ENCODE measurements at regions not wholly inside any gene's neighbourhood (a gene's known extent, or its start where the extent isn't known, plus 50 kb on each side); places are given as distances from the start of the nearest gene placed in this dataset.
"Not testable (repeated sequence)": the region's sequence is repeated elsewhere in the genome, so short reads cannot be mapped to it uniquely, and the experiment has no call there.

- H3K4me3 Mint-ChIP-seq; H3K27me3 ChIP-seq (ENCODE audit: control insufficient read depth in 2 of 2, insufficient read depth in 2 of 2, low read length in 2 of 2); DNase-seq; H3K27ac Mint-ChIP-seq; H3K4me3 ChIP-seq (ENCODE audit: low read length); H3K9me3 ChIP-seq (ENCODE audit: control insufficient read depth in 2 of 3, low read length in 3 of 3); ATAC-seq; H3K27ac ChIP-seq (ENCODE audit: low read depth, low read length); H3K4me1 ChIP-seq (ENCODE audit: control insufficient read depth in 2 of 2, insufficient read depth in 2 of 2, low read length in 2 of 2); CTCF ChIA-PET; POLR2A ChIA-PET; H3K36me3 ChIP-seq (ENCODE audit: control insufficient read depth in 2 of 3, insufficient read depth in 3 of 3, low read length in 3 of 3); H3K9me3 Mint-ChIP-seq; H3K4me1 Mint-ChIP-seq; intact Hi-C loops (cut with micrococcal nuclease); H3K36me3 Mint-ChIP-seq: not testable (repeated sequence)
- peaks cover 19 to 38% (median 30%) of the 10 kb centered on the region in 5 donors for H3K27me3 Mint-ChIP-seq
Measured at GRCh38 chr2:131602444-131602843, 74.8 kb downstream of the CCDC74A start.

- H3K36me3 ChIP-seq (ENCODE audit: control insufficient read depth in 2 of 3, insufficient read depth in 3 of 3, low read length in 3 of 3); CTCF ChIA-PET; H3K27ac Mint-ChIP-seq; H3K27me3 ChIP-seq (ENCODE audit: control insufficient read depth in 2 of 2, insufficient read depth in 2 of 2, low read length in 2 of 2); H3K4me1 Mint-ChIP-seq; H3K9me3 Mint-ChIP-seq; H3K9me3 ChIP-seq (ENCODE audit: control insufficient read depth in 2 of 3, low read length in 3 of 3); H3K4me1 ChIP-seq (ENCODE audit: control insufficient read depth in 2 of 2, insufficient read depth in 2 of 2, low read length in 2 of 2); intact Hi-C loops (cut with micrococcal nuclease); POLR2A ChIA-PET; H3K4me3 ChIP-seq (ENCODE audit: low read length); H3K36me3 Mint-ChIP-seq; DNase-seq; ATAC-seq; H3K27ac ChIP-seq (ENCODE audit: low read depth, low read length); H3K4me3 Mint-ChIP-seq: not testable (repeated sequence)
- H3K27me3 Mint-ChIP-seq: peaks cover 24 to 43% (median 36%) of the 10 kb centered on the region in 5 donors
Measured at GRCh38 chr2:131604652-131605051, 77.0 kb downstream of the CCDC74A start.

- ATAC-seq; H3K4me1 ChIP-seq (ENCODE audit: control insufficient read depth in 2 of 2, insufficient read depth in 2 of 2, low read length in 2 of 2); H3K27ac ChIP-seq (ENCODE audit: low read depth, low read length); POLR2A ChIA-PET; H3K27me3 ChIP-seq (ENCODE audit: control insufficient read depth in 2 of 2, insufficient read depth in 2 of 2, low read length in 2 of 2); H3K9me3 ChIP-seq (ENCODE audit: control insufficient read depth in 2 of 3, low read length in 3 of 3); H3K9me3 Mint-ChIP-seq; CTCF ChIA-PET; H3K4me3 Mint-ChIP-seq; DNase-seq; H3K27ac Mint-ChIP-seq; H3K4me1 Mint-ChIP-seq; H3K36me3 ChIP-seq (ENCODE audit: control insufficient read depth in 2 of 3, insufficient read depth in 3 of 3, low read length in 3 of 3); H3K4me3 ChIP-seq (ENCODE audit: low read length); H3K36me3 Mint-ChIP-seq; intact Hi-C loops (cut with micrococcal nuclease): not testable (repeated sequence)
- H3K27me3 Mint-ChIP-seq: peaks cover 27 to 42% (median 34%) of the 10 kb centered on the region in 5 donors
Measured at GRCh38 chr2:131606366-131606765, 78.7 kb downstream of the CCDC74A start.

- H3K4me3 Mint-ChIP-seq; H3K4me3 ChIP-seq (ENCODE audit: low read length); H3K4me1 Mint-ChIP-seq; intact Hi-C loops (cut with micrococcal nuclease); CTCF ChIA-PET; H3K36me3 Mint-ChIP-seq; H3K9me3 Mint-ChIP-seq; H3K27ac Mint-ChIP-seq; POLR2A ChIA-PET; H3K9me3 ChIP-seq (ENCODE audit: control insufficient read depth in 2 of 3, low read length in 3 of 3); H3K36me3 ChIP-seq (ENCODE audit: control insufficient read depth in 2 of 3, insufficient read depth in 3 of 3, low read length in 3 of 3); H3K27ac ChIP-seq (ENCODE audit: low read depth, low read length); H3K27me3 ChIP-seq (ENCODE audit: control insufficient read depth in 2 of 2, insufficient read depth in 2 of 2, low read length in 2 of 2); ATAC-seq; H3K4me1 ChIP-seq (ENCODE audit: control insufficient read depth in 2 of 2, insufficient read depth in 2 of 2, low read length in 2 of 2); DNase-seq: not testable (repeated sequence)
- H3K27me3 Mint-ChIP-seq: peaks cover 31 to 41% (median 36%) of the 10 kb centered on the region in 5 donors
Measured at GRCh38 chr2:131607056-131607455, 79.4 kb downstream of the CCDC74A start.

- H3K9me3 Mint-ChIP-seq; H3K4me1 ChIP-seq (ENCODE audit: control insufficient read depth in 2 of 2, insufficient read depth in 2 of 2, low read length in 2 of 2); H3K9me3 ChIP-seq (ENCODE audit: control insufficient read depth in 2 of 3, low read length in 3 of 3); H3K36me3 ChIP-seq (ENCODE audit: control insufficient read depth in 2 of 3, insufficient read depth in 3 of 3, low read length in 3 of 3); H3K4me1 Mint-ChIP-seq; CTCF ChIA-PET; H3K27ac Mint-ChIP-seq; H3K36me3 Mint-ChIP-seq; ATAC-seq; H3K27ac ChIP-seq (ENCODE audit: low read depth, low read length); H3K27me3 ChIP-seq (ENCODE audit: control insufficient read depth in 2 of 2, insufficient read depth in 2 of 2, low read length in 2 of 2); DNase-seq; H3K4me3 Mint-ChIP-seq; H3K4me3 ChIP-seq (ENCODE audit: low read length); POLR2A ChIA-PET; intact Hi-C loops (cut with micrococcal nuclease): not testable (repeated sequence)
- H3K27me3 Mint-ChIP-seq: peaks cover 8 to 35% (median 26%) of the 10 kb centered on the region in 5 donors
Measured at GRCh38 chr2:131614539-131614938, 86.9 kb downstream of the CCDC74A start.

- H3K36me3 Mint-ChIP-seq; ATAC-seq; H3K4me1 ChIP-seq (ENCODE audit: control insufficient read depth in 2 of 2, insufficient read depth in 2 of 2, low read length in 2 of 2); DNase-seq; H3K9me3 Mint-ChIP-seq; CTCF ChIA-PET; H3K4me1 Mint-ChIP-seq; H3K27ac Mint-ChIP-seq; intact Hi-C loops (cut with micrococcal nuclease); H3K4me3 Mint-ChIP-seq; H3K27me3 ChIP-seq (ENCODE audit: control insufficient read depth in 2 of 2, insufficient read depth in 2 of 2, low read length in 2 of 2); H3K27ac ChIP-seq (ENCODE audit: low read depth, low read length); POLR2A ChIA-PET; H3K4me3 ChIP-seq (ENCODE audit: low read length); H3K36me3 ChIP-seq (ENCODE audit: control insufficient read depth in 2 of 3, insufficient read depth in 3 of 3, low read length in 3 of 3); H3K9me3 ChIP-seq (ENCODE audit: control insufficient read depth in 2 of 3, low read length in 3 of 3): not testable (repeated sequence)
- H3K27me3 Mint-ChIP-seq: peaks cover 6 to 32% (median 21%) of the 10 kb centered on the region in 5 donors
Measured at GRCh38 chr2:131618320-131618719, 90.6 kb downstream of the CCDC74A start.

GRCh38 chr2:131622874-131623273 is 95.2 kb downstream of the CCDC74A start:
- DNase-seq; H3K36me3 Mint-ChIP-seq; ATAC-seq; H3K4me1 Mint-ChIP-seq; H3K4me3 ChIP-seq (ENCODE audit: low read length); H3K9me3 ChIP-seq (ENCODE audit: control insufficient read depth in 2 of 3, low read length in 3 of 3); POLR2A ChIA-PET; H3K27ac Mint-ChIP-seq; H3K4me1 ChIP-seq (ENCODE audit: control insufficient read depth in 2 of 2, insufficient read depth in 2 of 2, low read length in 2 of 2); H3K4me3 Mint-ChIP-seq; H3K36me3 ChIP-seq (ENCODE audit: control insufficient read depth in 2 of 3, insufficient read depth in 3 of 3, low read length in 3 of 3); H3K27ac ChIP-seq (ENCODE audit: low read depth, low read length); H3K27me3 ChIP-seq (ENCODE audit: control insufficient read depth in 2 of 2, insufficient read depth in 2 of 2, low read length in 2 of 2); H3K9me3 Mint-ChIP-seq; CTCF ChIA-PET; intact Hi-C loops (cut with micrococcal nuclease): not testable (repeated sequence)
- H3K27me3 Mint-ChIP-seq: peaks cover 0 to 34% (median 22%) of the 10 kb centered on the region in 5 donors

Measured in naive thymus-derived CD4-positive, alpha-beta T cell (primary cell).